B cell (primary cell): ENCODE measurements at regions not wholly inside any gene's neighbourhood (a gene's known extent, or its start where the extent isn't known, plus 50 kb on each side); places are given as distances from the start of the nearest gene placed in this dataset.

ENCODE experiments used
- ATAC-seq: fragments of 200-7000 bp; cut with Tn5 transposase; one replicate; pipeline ENCODE4 v1.10.0; 2021; ENCODE audit warnings: low read depth, mild to moderate bottlenecking, moderate number of reproducible peaks, moderate library complexity
- CTCF ChIA-PET: fragments of 350-600 bp; sonication (Branson Sonifier 250); formaldehyde crosslinking; loops from one replicate; lab custom pipeline; 2021; ENCODE audit warnings: antibody characterized with exemption, inconsistent platforms; lab: Charles Lee
- POLR2A ChIA-PET: fragments of 350-600 bp; sonication (Branson Sonifier 250); formaldehyde crosslinking; loops from one replicate; lab custom pipeline; 2021; ENCODE audit warnings: antibody characterized with exemption; lab: Charles Lee
- DNase-seq: peaks from one replicate; pipeline ENCODE4 v3.0.0; 2013
- H2AFZ ChIP-seq: 2 replicates; pipeline ENCODE4 v1.6.1; 2012; ENCODE audit warnings: mild to moderate bottlenecking, low read depth, low read length; ENCODE audit not compliant: insufficient read depth, poor library complexity, severe bottlenecking
- H3K27ac ChIP-seq, 2 donors: 1 replicate in 1 of 2; 2 replicates in 1 of 2; pipeline ENCODE4 v1.5.1; 2012 to 2013; ENCODE audit warnings: low read length in 2 of 2, mild to moderate bottlenecking in 2 of 2, moderate library complexity in 1 of 2
- H3K27me3 ChIP-seq, 4 experiments: fragments of 200-600 bp in 1 of 4; sonication (generic) in 1 of 4; replicated peaks in 1 of 4; 1 replicate in 2 of 4; 2 replicates in 2 of 4; pipeline versions ENCODE4 v1.6.1 to v1.7.0; 2013 to 2016; ENCODE audit warnings: low read length in 3 of 4, mild to moderate bottlenecking in 2 of 4, mixed read lengths in 1 of 4, moderate library complexity in 1 of 4; ENCODE audit not compliant: insufficient read depth in 4 of 4, control insufficient read depth in 3 of 4; ENCODE audit errors: control extremely low read depth in 1 of 4
- H3K36me3 ChIP-seq, 2 experiments: replicated peaks in 1 of 2; 1 replicate in 1 of 2; 2 replicates in 1 of 2; pipeline versions ENCODE4 v1.6.1 to v1.7.1; 2013; ENCODE audit warnings: low read length in 1 of 2; ENCODE audit not compliant: insufficient read depth in 2 of 2, control insufficient read depth in 1 of 2; ENCODE audit errors: control extremely low read depth in 1 of 2, extremely low read depth in 1 of 2
- H3K4me1 ChIP-seq, 2 donors: fragments of 200-600 bp in 1 of 2; sonication (generic) in 1 of 2; 1 replicate in 1 of 2; 2 replicates in 1 of 2; pipeline versions ENCODE4 v1.5.1 to v1.6.1; 2013 to 2017; ENCODE audit warnings: low read length in 2 of 2; ENCODE audit not compliant: control insufficient read depth in 2 of 2, insufficient read depth in 2 of 2
- H3K4me2 ChIP-seq: replicated peaks from 2 replicates; pipeline ENCODE3; 2012; ENCODE audit warnings: mild to moderate bottlenecking, low read depth, low read length; ENCODE audit not compliant: poor library complexity, severe bottlenecking
- H3K4me3 ChIP-seq, 5 experiments: fragments of 200-600 bp in 1 of 5; sonication (generic) in 1 of 5; 1 replicate in 3 of 5; 2 replicates in 2 of 5; pipeline versions ENCODE4 v1.5.1 to v1.7.0; 2011 to 2016; ENCODE audit warnings: low read length in 4 of 5, mild to moderate bottlenecking in 4 of 5, low read depth in 2 of 5, control low read depth in 1 of 5, moderate library complexity in 1 of 5; ENCODE audit not compliant: insufficient read depth in 1 of 5; ENCODE audit errors: control extremely low read depth in 1 of 5, extremely low read depth in 1 of 5
- H3K79me2 ChIP-seq: fragments of 200-600 bp; sonication (generic); one replicate; pipeline ENCODE4 v1.6.0; 2016; ENCODE audit warnings: low read length; ENCODE audit not compliant: control insufficient read depth, insufficient read depth
- H3K9ac ChIP-seq: fragments of 200-600 bp; sonication (generic); 2 replicates; pipeline ENCODE4 v1.6.1; 2017; ENCODE audit warnings: mild to moderate bottlenecking, low read length, moderate library complexity
- H3K9me3 ChIP-seq, 3 donors: one replicate each; pipeline versions ENCODE4 v1.6.1 to v1.7.1; 2013; ENCODE audit warnings: low read length in 2 of 3; ENCODE audit not compliant: control insufficient read depth in 2 of 3, insufficient read depth in 1 of 3; ENCODE audit errors: control extremely low read depth in 1 of 3
- H4K20me1 ChIP-seq: 2 replicates; pipeline ENCODE4 v1.6.0; 2012; ENCODE audit warnings: mild to moderate bottlenecking, low read length; ENCODE audit not compliant: insufficient read depth, control insufficient read depth, poor library complexity, severe bottlenecking
- H3K27ac Mint-ChIP-seq: one replicate; pipeline ENCODE4 v1.8.0; 2021; ENCODE audit warnings: mixed read lengths
- H3K27me3 Mint-ChIP-seq: one replicate; pipeline ENCODE4 v1.8.0; 2021; ENCODE audit warnings: mixed read lengths
- H3K4me1 Mint-ChIP-seq: one replicate; pipeline ENCODE4 v1.8.0; 2021; ENCODE audit warnings: mixed read lengths
- H3K4me3 Mint-ChIP-seq: one replicate; pipeline ENCODE4 v1.8.0; 2021; ENCODE audit warnings: mixed read lengths
- H3K9me3 Mint-ChIP-seq: one replicate; pipeline ENCODE4 v1.8.0; 2022; ENCODE audit warnings: mixed read lengths; ENCODE audit not compliant: insufficient read depth
- CTCF ChIP-seq: fragments of 200-600 bp; IDR thresholded peaks from one replicate; pipeline ENCODE4 v1.8.0; 2022; ENCODE audit warnings: antibody characterized with exemption, mild to moderate bottlenecking
- EZH2 ChIP-seq: IDR thresholded peaks from 2 replicates; pipeline ENCODE4 v1.6.1; 2012; ENCODE audit warnings: borderline replicate concordance, low read depth, mild to moderate bottlenecking, moderate library complexity, low read length; ENCODE audit not compliant: insufficient read depth, poor library complexity, severe bottlenecking
- WGBS: methylation state at CpG from one replicate; pipeline ENCODE4 v1.1.5; 2013; ENCODE audit warnings: missing lambda C conversion rate; ENCODE audit not compliant: insufficient coverage; 5-methylcytosine and 5-hydroxymethylcytosine counted together
- intact Hi-C: fragments of 100-400 bp; cut with micrococcal nuclease; formaldehyde crosslinking; loops from one replicate; pipeline ENCODE4 v1.10.0; 2022

DNA sequence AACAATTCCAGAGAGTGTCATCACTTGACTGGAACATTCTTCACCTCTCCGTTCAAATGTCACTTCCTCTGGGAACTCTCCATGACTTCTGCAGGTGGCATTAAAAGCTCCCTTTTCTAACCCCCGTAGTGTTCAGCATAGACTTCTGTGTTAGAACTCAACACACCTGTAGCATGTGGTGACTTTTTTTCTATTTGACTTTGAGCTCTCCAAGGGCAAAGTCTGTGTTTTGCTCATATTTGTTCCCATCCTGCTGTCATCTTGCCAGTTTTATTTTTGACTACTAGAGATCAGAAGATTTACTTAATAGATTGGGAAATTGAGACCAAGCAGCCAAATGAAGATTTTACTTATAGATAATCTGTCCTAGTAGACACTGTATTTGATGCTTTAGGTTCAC lies 367.1 kb downstream of the INSC start:
- Mint-ChIP-seq H3K4me3 (no peak overlapping the region), H3K27me3 (no peaks in the 10 kb centered on the region), H3K4me1 (no peaks in the 10 kb centered on the region), H3K27ac (no peak overlapping the region), H3K9me3 (no peaks in the 10 kb centered on the region)
- Histone ChIP-seq H3K4me2 (no peak overlapping the region), H3K4me3 (no peak overlapping the region), H3K9me3 (no peaks in the 10 kb centered on the region), H4K20me1 (no peaks in the 10 kb centered on the region), H2AFZ (no peak overlapping the region), H3K27me3 (no peaks in the 10 kb centered on the region), H3K4me1 (no peaks in the 10 kb centered on the region), H3K79me2 (no peaks in the 10 kb centered on the region), H3K27ac (no peak overlapping the region), H3K36me3 (no peaks in the 10 kb centered on the region), H3K9ac (no peak overlapping the region)
- ATAC-seq (no peak), DNase-seq (no peak)
- intact Hi-C loops: no loop called here
- TF ChIP-seq EZH2 (no peak), CTCF (no peak)
- POLR2A ChIA-PET: no interaction called here
- CTCF ChIA-PET: no interaction called here
- no CpG with 5 or more reads among the region's 2 CpGs for WGBS

DNA sequence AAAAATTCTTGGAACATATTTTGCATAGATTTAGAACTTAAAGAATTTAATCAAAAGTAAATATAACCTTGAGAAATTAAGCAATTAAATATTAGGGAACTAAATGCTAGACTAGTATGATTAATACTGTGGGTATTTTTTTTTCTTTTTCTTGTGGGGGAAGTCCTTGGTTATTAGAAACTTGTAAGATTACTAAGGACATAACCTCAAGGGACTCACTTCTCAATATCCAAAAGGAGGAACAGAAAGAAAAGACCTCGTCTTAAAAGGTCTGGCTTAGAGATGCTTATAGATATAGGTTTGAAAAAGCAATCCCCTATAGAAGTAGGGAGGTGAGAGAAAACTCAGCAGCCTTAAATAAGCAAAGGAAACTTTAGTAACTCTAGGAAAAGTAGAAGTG lies 368.5 kb downstream of the INSC start:
- Histone ChIP-seq H3K4me2 (no peak overlapping the region), H3K4me1 (no peaks in the 10 kb centered on the region), H2AFZ (no peak overlapping the region), H3K4me3 (no peak overlapping the region), H3K36me3 (no peaks in the 10 kb centered on the region), H3K9me3 (peaks cover 0 to under 1% (median 0%) of the 10 kb centered on the region in 3 donors), H3K27me3 (no peaks in the 10 kb centered on the region), H3K27ac (no peak overlapping the region), H3K79me2 (no peaks in the 10 kb centered on the region), H4K20me1 (no peaks in the 10 kb centered on the region), H3K9ac (no peak overlapping the region)
- intact Hi-C loops: no loop called here
- H3K4me3 Mint-ChIP-seq: no peak overlapping the region
- POLR2A ChIA-PET: no interaction called here
- WGBS: no CpG with 5 or more reads among the region's 1 CpG
- ATAC-seq: no peak
- CTCF ChIA-PET: no interaction called here
- no peaks in the 10 kb centered on the region for H3K4me1 Mint-ChIP-seq
- TF ChIP-seq CTCF: no peak
- H3K27me3 Mint-ChIP-seq: no peaks in the 10 kb centered on the region
- no peak for DNase-seq
- H3K9me3 Mint-ChIP-seq: no peaks in the 10 kb centered on the region
- no peak overlapping the region for H3K27ac Mint-ChIP-seq
